Mesendoderm (in vitro differentiated cells): ENCODE measurements at regions not wholly inside any gene's neighbourhood (a gene's known extent, or its start where the extent isn't known, plus 50 kb on each side); places are given as distances from the start of the nearest gene placed in this dataset.

Source experiments
- DNase-seq: peaks from one replicate; pipeline ENCODE4 v3.0.0; 2013
- H2AK5ac ChIP-seq: 2 replicates; pipeline ENCODE4 v1.6.1; 2013; ENCODE audit warnings: low read length, inconsistent platforms
- H2BK120ac ChIP-seq: 2 replicates; pipeline ENCODE4 v1.6.1; 2013; ENCODE audit warnings: low read depth, mild to moderate bottlenecking, low read length, moderate library complexity, mixed read lengths
- H2BK15ac ChIP-seq: replicated peaks from 2 replicates; pipeline ENCODE4 v1.6.1; 2013; ENCODE audit warnings: low read depth, mild to moderate bottlenecking, moderate library complexity
- H2BK5ac ChIP-seq: 2 replicates; pipeline ENCODE4 v1.6.1; 2013; ENCODE audit warnings: low read length, inconsistent platforms
- H3K18ac ChIP-seq: 2 replicates; pipeline ENCODE4 v1.6.1; 2013; ENCODE audit warnings: mild to moderate bottlenecking, low read length, mixed read lengths
- H3K23ac ChIP-seq: one replicate; pipeline ENCODE4 v1.6.1; 2013; ENCODE audit warnings: low read length
- H3K27ac ChIP-seq: 2 replicates; pipeline ENCODE4 v1.5.1; 2013; ENCODE audit warnings: low read depth, mild to moderate bottlenecking, inconsistent platforms, low read length, moderate library complexity
- H3K27me3 ChIP-seq: 2 replicates; pipeline ENCODE4 v1.6.1; 2013; ENCODE audit warnings: low read length, control low read depth, mild to moderate bottlenecking, inconsistent platforms; ENCODE audit not compliant: insufficient read depth, poor library complexity
- H3K36me3 ChIP-seq: 2 replicates; pipeline ENCODE4 v1.6.1; 2013; ENCODE audit warnings: low read length, inconsistent platforms; ENCODE audit not compliant: control insufficient read depth, insufficient read depth
- H3K4ac ChIP-seq: one replicate; pipeline ENCODE4 v1.6.1; 2013; ENCODE audit warnings: low read depth, mild to moderate bottlenecking, low read length, moderate library complexity
- H3K4me1 ChIP-seq: 2 replicates; pipeline ENCODE4 v1.6.1; 2013; ENCODE audit warnings: low read depth, low read length, inconsistent platforms; ENCODE audit not compliant: control insufficient read depth
- H3K4me2 ChIP-seq: 2 replicates; pipeline ENCODE4 v1.6.1; 2013; ENCODE audit warnings: low read length
- H3K4me3 ChIP-seq: 2 replicates; pipeline ENCODE4 v1.5.1; 2013; ENCODE audit warnings: mild to moderate bottlenecking, low read length
- H3K56ac ChIP-seq: one replicate; pipeline ENCODE4 v1.6.1; 2013; ENCODE audit warnings: low read length
- H3K79me1 ChIP-seq: 2 replicates; pipeline ENCODE4 v1.6.1; 2013; ENCODE audit warnings: low read length, inconsistent platforms
- H3K79me2 ChIP-seq: 2 replicates; pipeline ENCODE4 v1.6.1; 2013; ENCODE audit warnings: mild to moderate bottlenecking, low read length; ENCODE audit not compliant: control insufficient read depth, insufficient read depth
- H3K9ac ChIP-seq: 2 replicates; pipeline ENCODE4 v1.6.1; 2013; ENCODE audit warnings: low read length, inconsistent platforms
- H4K5ac ChIP-seq: one replicate; pipeline ENCODE4 v1.6.1; 2013; ENCODE audit warnings: low read length
- H4K8ac ChIP-seq: one replicate; pipeline ENCODE4 v1.6.1; 2013; ENCODE audit warnings: low read depth, mild to moderate bottlenecking, control low read depth, low read length, moderate library complexity
- WGBS: extraction: QIAGEN DNeasy Blood & Tissue Kit; methylation state at CpG from one replicate; pipeline ENCODE4 v1.1.7; 2013; ENCODE audit warnings: low lambda C conversion rate, missing lambda C conversion rate; ENCODE audit not compliant: insufficient coverage; ENCODE audit errors: extremely low coverage; 5-methylcytosine and 5-hydroxymethylcytosine counted together

- Histone ChIP-seq H3K4me2 (no peak overlapping the region), H3K9ac (no peak overlapping the region), H2BK5ac (no peak overlapping the region), H3K27ac (no peak overlapping the region), H3K4me3 (no peak overlapping the region), H3K4ac (no peak overlapping the region), H4K5ac (no peak overlapping the region), H3K79me1 (no peaks in the 10 kb centered on the region), H3K18ac (no peak overlapping the region), H3K23ac (no peak overlapping the region), H3K4me1 (no peaks in the 10 kb centered on the region), H3K56ac (no peak overlapping the region), H2BK120ac (no peak overlapping the region), H2BK15ac (no peak overlapping the region), H3K79me2 (no peaks in the 10 kb centered on the region), H4K8ac (no peak overlapping the region), H3K27me3 (no peaks in the 10 kb centered on the region), H3K36me3 (no peaks in the 10 kb centered on the region), H2AK5ac (no peak overlapping the region)
- DNase-seq, result no peak
- no CpG with 5 or more reads among the region's 5 CpGs for WGBS
These were observed 149.4 kb upstream of the FERD3L start for GRCh38 chr7:19294619-19295018.

DNA sequence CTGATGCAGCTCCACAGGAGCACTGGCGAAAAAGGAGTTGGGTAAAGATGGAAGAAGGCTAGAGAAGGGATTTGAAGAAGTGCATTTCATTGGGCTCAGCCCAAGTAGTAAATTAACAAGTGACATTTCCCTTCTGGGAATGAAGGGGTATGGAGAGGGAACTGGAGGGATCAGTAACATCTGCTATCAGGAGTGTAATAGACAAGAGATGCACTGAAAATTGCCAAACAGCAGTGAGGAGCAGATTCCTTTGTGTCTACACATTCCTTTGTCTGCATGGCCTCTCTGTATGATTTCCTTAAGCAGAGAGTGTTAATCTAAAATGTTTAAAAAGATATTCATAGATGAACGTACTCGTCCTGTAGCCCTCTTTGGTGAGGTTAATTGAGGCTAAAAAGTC lies 148.2 kb upstream of the FERD3L start:
- H2BK120ac ChIP-seq, result no peak overlapping the region
- H3K79me2 ChIP-seq, result no peaks in the 10 kb centered on the region
- no peak overlapping the region for H2BK5ac ChIP-seq
- H3K27ac ChIP-seq, result no peak overlapping the region
- WGBS, result no CpG with 5 or more reads among the region's 3 CpGs
- no peaks in the 10 kb centered on the region for H3K27me3 ChIP-seq
- H3K4ac ChIP-seq, result no peak overlapping the region
- no peak overlapping the region for H3K4me2 ChIP-seq
- no peaks in the 10 kb centered on the region for H3K79me1 ChIP-seq
- no peak overlapping the region for H2BK15ac ChIP-seq
- no peak overlapping the region for H3K9ac ChIP-seq
- H3K56ac ChIP-seq, result no peak overlapping the region
- no peak for DNase-seq
- no peak overlapping the region for H4K8ac ChIP-seq
- H3K18ac ChIP-seq, result no peak overlapping the region
- H3K36me3 ChIP-seq, result no peaks in the 10 kb centered on the region
- no peak overlapping the region for H4K5ac ChIP-seq
- no peak overlapping the region for H3K4me3 ChIP-seq
- no peaks in the 10 kb centered on the region for H3K4me1 ChIP-seq
- H3K23ac ChIP-seq, result no peak overlapping the region
- no peak overlapping the region for H2AK5ac ChIP-seq

DNA sequence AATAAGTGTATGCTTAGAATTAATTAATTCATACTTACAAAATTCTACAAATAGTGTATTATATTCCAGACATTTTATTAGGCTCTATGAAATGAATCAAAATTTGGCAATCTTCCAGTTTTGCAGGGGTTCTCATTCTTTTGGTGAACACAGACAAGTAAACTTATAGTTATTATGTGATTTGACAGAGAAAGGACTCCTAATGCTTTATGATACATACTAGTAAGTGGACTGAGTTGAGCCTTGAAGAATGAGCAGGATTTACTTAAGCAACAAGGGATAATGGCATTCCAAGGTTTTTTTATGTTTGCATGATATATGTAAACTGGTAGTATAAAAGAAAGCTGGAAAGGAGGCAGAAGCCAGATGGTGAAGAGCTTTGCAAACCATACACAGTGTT lies 145.7 kb upstream of the FERD3L start:
- DNase-seq, result no peak
- Histone ChIP-seq H3K18ac (no peak overlapping the region), H2BK15ac (no peak overlapping the region), H3K4me3 (no peak overlapping the region), H3K4ac (no peak overlapping the region), H3K23ac (no peak overlapping the region), H3K9ac (no peak overlapping the region), H3K4me2 (no peak overlapping the region), H3K27ac (no peak overlapping the region), H2AK5ac (no peak overlapping the region), H3K56ac (no peak overlapping the region), H3K4me1 (no peaks in the 10 kb centered on the region), H3K79me1 (no peaks in the 10 kb centered on the region), H4K5ac (no peak overlapping the region), H3K79me2 (no peaks in the 10 kb centered on the region), H3K36me3 (no peaks in the 10 kb centered on the region), H3K27me3 (no peaks in the 10 kb centered on the region), H2BK5ac (no peak overlapping the region), H2BK120ac (no peak overlapping the region), H4K8ac (no peak overlapping the region)

- Histone ChIP-seq H3K27ac (no peak overlapping the region), H2BK5ac (no peak overlapping the region), H3K23ac (no peak overlapping the region), H3K9ac (no peak overlapping the region), H3K27me3 (no peaks in the 10 kb centered on the region), H3K56ac (no peak overlapping the region), H4K8ac (no peak overlapping the region), H4K5ac (no peak overlapping the region), H3K4me2 (no peak overlapping the region), H3K79me2 (no peaks in the 10 kb centered on the region), H3K4me1 (no peaks in the 10 kb centered on the region), H3K4me3 (no peak overlapping the region), H3K79me1 (no peaks in the 10 kb centered on the region), H2AK5ac (no peak overlapping the region), H2BK15ac (no peak overlapping the region), H3K4ac (no peak overlapping the region), H3K18ac (no peak overlapping the region), H2BK120ac (no peak overlapping the region), H3K36me3 (no peaks in the 10 kb centered on the region)
- no peak for DNase-seq
- no CpG with 5 or more reads among the region's 1 CpG for WGBS
These were observed 144.8 kb upstream of the FERD3L start for GRCh38 chr7:19290066-19290465.

DNA sequence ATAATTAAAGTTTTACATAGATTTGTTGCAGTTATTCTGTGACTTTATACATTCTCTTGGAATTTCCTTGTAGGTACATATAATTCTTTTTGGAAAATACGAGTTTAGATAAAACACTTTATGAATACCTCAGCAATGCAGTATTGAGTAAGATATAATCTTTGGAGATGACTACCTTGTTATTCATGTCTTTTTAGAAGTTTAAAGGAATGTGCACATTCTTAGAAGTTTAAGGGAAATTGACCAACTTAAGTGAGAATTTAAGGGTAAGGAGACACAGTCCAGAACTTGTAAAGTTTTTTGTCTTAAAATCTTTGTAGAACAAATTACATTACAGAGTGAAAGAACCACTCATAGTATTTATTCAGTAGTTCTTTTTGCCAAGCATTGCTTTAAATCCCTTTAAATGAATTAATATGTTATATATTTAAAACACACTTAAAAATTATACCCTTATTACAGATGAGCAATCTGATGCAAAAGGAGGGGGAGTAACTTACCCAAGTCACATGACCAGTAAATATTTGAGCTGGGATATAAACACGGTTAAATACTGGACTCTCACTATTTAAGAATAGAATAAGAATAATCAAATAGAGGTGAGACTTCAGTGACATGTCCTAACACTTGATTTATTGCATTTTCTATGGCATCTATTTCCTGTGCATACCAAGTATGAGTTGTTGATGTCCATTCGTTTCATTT lies 139.5 kb upstream of the FERD3L start:
- no peak for DNase-seq
- H3K56ac ChIP-seq, result no peak overlapping the region
- H3K9ac ChIP-seq, result no peak overlapping the region
- no peak overlapping the region for H3K23ac ChIP-seq
- no peak overlapping the region for H4K8ac ChIP-seq
- no peak overlapping the region for H3K4me2 ChIP-seq
- no peaks in the 10 kb centered on the region for H3K79me2 ChIP-seq
- H4K5ac ChIP-seq, result no peak overlapping the region
- no peaks in the 10 kb centered on the region for H3K4me1 ChIP-seq
- no peak overlapping the region for H3K4ac ChIP-seq
- no peak overlapping the region for H3K18ac ChIP-seq
- H2BK120ac ChIP-seq, result no peak overlapping the region
- H3K27ac ChIP-seq, result no peak overlapping the region
- no peak overlapping the region for H2AK5ac ChIP-seq
- H3K79me1 ChIP-seq, result no peaks in the 10 kb centered on the region
- no peak overlapping the region for H2BK15ac ChIP-seq
- H2BK5ac ChIP-seq, result no peak overlapping the region
- no peaks in the 10 kb centered on the region for H3K36me3 ChIP-seq
- no peaks in the 10 kb centered on the region for H3K27me3 ChIP-seq
- H3K4me3 ChIP-seq, result no peak overlapping the region
- no CpG with 5 or more reads among the region's 3 CpGs for WGBS

DNA sequence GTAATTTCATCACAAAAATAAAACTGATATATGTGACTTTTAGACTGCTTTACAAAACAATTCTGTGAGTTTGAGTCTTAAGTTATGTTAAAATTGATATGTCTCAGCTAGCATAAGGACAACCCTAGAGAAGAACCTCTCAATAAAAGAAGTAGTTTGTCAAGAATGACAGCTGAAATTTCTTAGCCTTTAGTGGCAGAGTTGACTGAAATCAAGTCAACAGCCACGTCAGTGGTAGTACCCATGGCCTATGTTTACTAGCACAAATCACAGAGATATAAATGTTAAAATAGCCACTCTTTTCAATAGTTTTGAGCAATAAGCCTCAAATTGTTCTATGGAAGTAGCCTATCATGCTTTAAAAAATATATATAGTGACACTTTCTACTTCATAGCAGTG lies 138.9 kb upstream of the FERD3L start:
- no peak overlapping the region for H3K27ac ChIP-seq

More for the DNA sequence above, 138.9 kb upstream of the FERD3L start:
- no peak for DNase-seq
- Histone ChIP-seq H2AK5ac (no peak overlapping the region), H3K4me1 (no peaks in the 10 kb centered on the region), H3K4me3 (no peak overlapping the region), H2BK120ac (no peak overlapping the region), H4K8ac (no peak overlapping the region), H3K23ac (no peak overlapping the region), H3K79me1 (no peaks in the 10 kb centered on the region), H3K56ac (no peak overlapping the region), H2BK15ac (no peak overlapping the region), H3K36me3 (no peaks in the 10 kb centered on the region), H2BK5ac (no peak overlapping the region), H3K9ac (no peak overlapping the region), H3K18ac (no peak overlapping the region), H4K5ac (no peak overlapping the region), H3K27me3 (no peaks in the 10 kb centered on the region), H3K79me2 (no peaks in the 10 kb centered on the region), H3K4ac (no peak overlapping the region), H3K4me2 (no peak overlapping the region)
- no CpG with 5 or more reads among the region's 1 CpG for WGBS
